ENCODE measurements at regions not wholly inside any gene's neighbourhood (a gene's known extent, or its start where the extent isn't known, plus 50 kb on each side); places are given as distances from the start of the nearest gene placed in this dataset.

DNA sequence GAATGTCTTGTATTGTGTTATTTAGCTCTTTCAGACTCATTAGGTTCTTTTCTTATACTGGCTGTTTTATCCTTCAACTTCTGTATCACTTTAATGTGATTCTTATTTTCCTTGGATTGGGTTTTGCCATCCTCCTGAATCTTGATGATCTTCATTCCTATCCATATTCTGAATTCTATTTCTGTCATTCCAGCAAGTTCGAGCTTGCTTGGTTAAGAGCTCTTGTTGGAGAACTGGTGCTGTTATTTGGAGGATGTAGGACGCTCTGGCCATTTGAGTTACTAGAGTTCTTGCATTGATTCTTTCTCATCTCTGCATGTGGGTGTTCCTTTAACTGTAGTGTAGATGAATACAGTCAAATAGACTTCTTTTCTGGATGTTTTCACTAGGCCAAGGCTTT, 142.3 kb upstream of the SLC38A2 start:
- TF ChIP-seq, protein P1, sequence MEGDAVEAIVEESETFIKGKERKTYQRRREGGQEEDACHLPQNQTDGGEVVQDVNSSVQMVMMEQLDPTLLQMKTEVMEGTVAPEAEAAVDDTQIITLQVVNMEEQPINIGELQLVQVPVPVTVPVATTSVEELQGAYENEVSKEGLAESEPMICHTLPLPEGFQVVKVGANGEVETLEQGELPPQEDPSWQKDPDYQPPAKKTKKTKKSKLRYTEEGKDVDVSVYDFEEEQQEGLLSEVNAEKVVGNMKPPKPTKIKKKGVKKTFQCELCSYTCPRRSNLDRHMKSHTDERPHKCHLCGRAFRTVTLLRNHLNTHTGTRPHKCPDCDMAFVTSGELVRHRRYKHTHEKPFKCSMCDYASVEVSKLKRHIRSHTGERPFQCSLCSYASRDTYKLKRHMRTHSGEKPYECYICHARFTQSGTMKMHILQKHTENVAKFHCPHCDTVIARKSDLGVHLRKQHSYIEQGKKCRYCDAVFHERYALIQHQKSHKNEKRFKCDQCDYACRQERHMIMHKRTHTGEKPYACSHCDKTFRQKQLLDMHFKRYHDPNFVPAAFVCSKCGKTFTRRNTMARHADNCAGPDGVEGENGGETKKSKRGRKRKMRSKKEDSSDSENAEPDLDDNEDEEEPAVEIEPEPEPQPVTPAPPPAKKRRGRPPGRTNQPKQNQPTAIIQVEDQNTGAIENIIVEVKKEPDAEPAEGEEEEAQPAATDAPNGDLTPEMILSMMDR (conservative IDR thresholded peaks at IDR 0.05; ENCODE audit: low read depth, low read length) = no peak
- TF ChIP-seq EZH2 (IDR thresholded peaks at IDR 0.05; ENCODE audit: low read length, unreplicated experiment) = no peak

Measured in PC-3 (cell line).